ENCODE measurements at regions not wholly inside any gene's neighbourhood (a gene's known extent, or its start where the extent isn't known, plus 50 kb on each side); places are given as distances from the start of the nearest gene placed in this dataset.
A peak's percentile ranks its signal among the peaks of the same experiment; 100 is the strongest.
"Not testable (repeated sequence)": the region's sequence is repeated elsewhere in the genome, so short reads cannot be mapped to it uniquely, and the experiment has no call there.

DNA sequence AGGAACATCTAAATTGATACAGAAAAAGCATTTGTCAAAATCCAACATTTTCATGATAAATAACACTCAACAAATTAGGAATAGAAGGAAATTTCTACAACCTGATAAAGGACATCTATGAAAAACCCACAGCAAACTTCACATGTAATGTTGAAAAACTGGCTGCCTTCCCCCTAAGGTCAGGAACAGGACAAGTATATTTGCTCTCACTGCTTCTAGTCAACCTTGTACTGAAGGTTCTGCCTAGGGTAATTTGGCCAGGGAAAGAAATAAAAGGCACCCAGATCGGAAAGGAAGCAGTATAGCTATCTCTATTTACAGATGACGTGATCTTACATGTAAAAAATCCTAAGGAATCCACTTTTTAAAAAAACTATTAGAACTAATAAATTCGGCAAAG, 97.1 kb upstream of the USP9X start:
- H3K4me3 ChIP-seq (ENCODE audit: low read length), result no peak overlapping the region
- peaks cover 4% of the 10 kb centered on the region for H3K4me1 ChIP-seq (ENCODE audit: control insufficient read depth, insufficient read depth, low read length)
- H3K27ac ChIP-seq (ENCODE audit: low read length), result no peak overlapping the region
- H3K36me3 ChIP-seq (ENCODE audit: control insufficient read depth, insufficient read depth, low read length), result no peaks in the 10 kb centered on the region
- H3K9me3 ChIP-seq (ENCODE audit: control insufficient read depth, low read depth, low read length), result no peaks in the 10 kb centered on the region
- no peaks in the 10 kb centered on the region for H3K27me3 ChIP-seq (ENCODE audit: control insufficient read depth, insufficient read depth, low read length)
- DNase-seq, result no peak
- no CpG with 5 or more reads among the region's 3 CpGs for WGBS (ENCODE audit: insufficient coverage, low lambda C conversion rate)

- H3K36me3 ChIP-seq (ENCODE audit: control insufficient read depth, insufficient read depth, low read length); H3K9me3 ChIP-seq (ENCODE audit: control insufficient read depth, low read depth, low read length); H3K27me3 ChIP-seq (ENCODE audit: control insufficient read depth, insufficient read depth, low read length); DNase-seq; H3K4me3 ChIP-seq (ENCODE audit: low read length); H3K4me1 ChIP-seq (ENCODE audit: control insufficient read depth, insufficient read depth, low read length); H3K27ac ChIP-seq (ENCODE audit: low read length): not testable (repeated sequence)
- WGBS (ENCODE audit: insufficient coverage, low lambda C conversion rate), result no CpG with 5 or more reads among the region's 2 CpGs
These were observed 91.8 kb upstream of the USP9X start for GRCh38 chrX:40993395-40993794.

GRCh38 chrX:40996886-40997530, 88.2 kb upstream of the USP9X start:
- no peaks in the 10 kb centered on the region for H3K27me3 ChIP-seq (ENCODE audit: control insufficient read depth, insufficient read depth, low read length)
- H3K4me1 ChIP-seq (ENCODE audit: control insufficient read depth, insufficient read depth, low read length), result no peaks in the 10 kb centered on the region
- H3K27ac ChIP-seq (ENCODE audit: low read length), result no peak overlapping the region
- no peaks in the 10 kb centered on the region for H3K36me3 ChIP-seq (ENCODE audit: control insufficient read depth, insufficient read depth, low read length)
- peak overlapping the region; percentile 5 for H3K4me3 ChIP-seq (ENCODE audit: low read length)
- no peaks in the 10 kb centered on the region for H3K9me3 ChIP-seq (ENCODE audit: control insufficient read depth, low read depth, low read length)
- peak; percentile 51 to 77 for DNase-seq
- WGBS (ENCODE audit: insufficient coverage, low lambda C conversion rate), result no CpG with 5 or more reads among the region's 3 CpGs

- no peaks in the 10 kb centered on the region for H3K36me3 ChIP-seq (ENCODE audit: control insufficient read depth, insufficient read depth, low read length)
These were observed 87.1 kb upstream of the USP9X start for GRCh38 chrX:40998123-40998522.

DNA sequence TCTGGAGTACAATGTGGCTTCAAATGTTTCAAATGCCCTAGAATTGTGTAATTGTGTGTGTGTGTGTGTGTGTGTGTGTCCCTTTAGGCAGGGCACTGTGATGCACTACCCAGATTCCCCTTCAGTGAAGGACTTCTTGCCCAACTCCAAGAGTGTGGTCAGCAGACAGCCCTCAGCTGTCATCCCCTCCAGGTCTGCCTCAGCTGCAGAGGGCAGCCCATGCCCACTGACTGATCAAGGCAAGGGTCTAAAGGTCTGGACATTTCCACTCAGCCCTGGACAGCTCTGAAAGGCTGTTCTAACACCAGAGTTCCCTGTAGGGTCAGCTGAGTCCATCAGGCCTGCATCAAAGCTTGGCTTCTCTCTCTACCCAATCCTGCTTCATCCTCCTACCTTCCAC, 83.9 kb upstream of the USP9X start:
- Histone ChIP-seq H3K4me3 (ENCODE audit: low read length) (no peak overlapping the region), H3K36me3 (ENCODE audit: control insufficient read depth, insufficient read depth, low read length) (no peaks in the 10 kb centered on the region), H3K27ac (ENCODE audit: low read length) (peak overlapping the region; percentile 39), H3K27me3 (ENCODE audit: control insufficient read depth, insufficient read depth, low read length) (no peaks in the 10 kb centered on the region), H3K9me3 (ENCODE audit: control insufficient read depth, low read depth, low read length) (no peaks in the 10 kb centered on the region), H3K4me1 (ENCODE audit: control insufficient read depth, insufficient read depth, low read length) (peaks cover 7% of the 10 kb centered on the region)
- DNase-seq, result peak; percentile 5 to 12

More at GRCh38 chrX:40998123-40998522, 87.1 kb upstream of the USP9X start:
- no CpG with 5 or more reads among the region's 5 CpGs for WGBS (ENCODE audit: insufficient coverage, low lambda C conversion rate)
- Histone ChIP-seq H3K9me3 (ENCODE audit: control insufficient read depth, low read depth, low read length) (no peaks in the 10 kb centered on the region), H3K4me1 (ENCODE audit: control insufficient read depth, insufficient read depth, low read length) (peaks cover 7% of the 10 kb centered on the region), H3K4me3 (ENCODE audit: low read length) (no peak overlapping the region), H3K27me3 (ENCODE audit: control insufficient read depth, insufficient read depth, low read length) (no peaks in the 10 kb centered on the region), H3K27ac (ENCODE audit: low read length) (no peak overlapping the region)
- DNase-seq, result no peak

DNA sequence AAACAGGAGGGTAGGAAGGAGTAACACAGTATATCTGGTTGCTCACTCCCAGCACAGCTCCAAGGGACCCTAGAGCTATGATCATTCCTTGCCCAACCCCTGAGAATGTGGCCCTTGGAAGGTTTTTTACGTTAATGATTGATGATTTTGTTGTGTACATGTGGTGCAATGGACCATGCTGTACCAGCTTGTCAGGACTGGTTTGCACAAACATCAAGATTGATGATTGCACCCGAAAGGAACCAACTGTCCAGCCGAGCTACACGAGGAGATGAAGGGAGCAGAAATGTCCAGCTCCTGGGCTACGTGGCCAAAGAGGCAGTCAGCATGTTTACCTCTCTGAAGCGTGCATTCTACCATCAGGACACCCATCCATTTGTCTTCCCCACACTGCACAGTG, 83.2 kb upstream of the USP9X start:
- peak overlapping the region; percentile 39 for H3K27ac ChIP-seq (ENCODE audit: low read length)
- WGBS (ENCODE audit: insufficient coverage, low lambda C conversion rate), result no CpG with 5 or more reads among the region's 6 CpGs
- no peak overlapping the region for H3K4me3 ChIP-seq (ENCODE audit: low read length)
- no peaks in the 10 kb centered on the region for H3K36me3 ChIP-seq (ENCODE audit: control insufficient read depth, insufficient read depth, low read length)
- H3K4me1 ChIP-seq (ENCODE audit: control insufficient read depth, insufficient read depth, low read length), result peaks cover 7% of the 10 kb centered on the region
- DNase-seq, result peak; percentile 49 to 65
- no peaks in the 10 kb centered on the region for H3K9me3 ChIP-seq (ENCODE audit: control insufficient read depth, low read depth, low read length)
- H3K27me3 ChIP-seq (ENCODE audit: control insufficient read depth, insufficient read depth, low read length), result no peaks in the 10 kb centered on the region

DNA sequence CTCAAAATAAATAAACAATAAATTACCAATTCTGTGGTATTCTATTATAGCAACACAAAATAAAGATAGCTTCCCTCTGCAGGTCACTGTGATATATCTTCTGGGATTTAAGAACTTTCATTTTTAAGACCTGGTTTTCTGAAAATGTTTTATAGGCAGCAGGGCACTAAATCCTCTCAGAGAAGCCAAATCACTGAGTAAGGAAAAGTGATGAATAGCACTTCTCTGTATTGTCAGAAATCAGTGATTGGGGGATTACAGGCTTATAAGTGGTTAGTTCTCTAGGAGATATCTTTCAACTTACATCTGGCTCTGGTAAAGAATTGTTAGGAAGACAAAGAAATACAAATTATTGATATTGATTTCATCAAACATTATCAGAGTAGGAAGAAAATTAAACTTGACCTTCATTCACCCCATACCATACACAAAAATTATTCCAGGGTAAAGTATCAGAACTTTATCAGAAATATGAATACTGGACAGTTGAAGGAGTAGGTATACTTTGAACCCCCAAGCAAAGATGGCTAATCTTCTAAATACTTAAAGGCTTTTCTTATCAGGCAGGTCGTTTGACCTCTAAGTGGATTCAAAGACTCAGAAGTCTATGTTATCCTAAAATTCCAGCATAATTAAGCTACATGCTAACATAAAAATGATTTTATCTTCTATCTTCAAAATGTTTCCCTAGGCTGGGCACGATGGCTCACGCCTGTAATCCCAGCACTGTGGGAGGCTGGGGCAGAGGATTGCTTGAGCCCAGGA, 81.6 kb upstream of the USP9X start:
- Histone ChIP-seq H3K4me1 (ENCODE audit: control insufficient read depth, insufficient read depth, low read length) (peaks cover 7% of the 10 kb centered on the region), H3K27ac (ENCODE audit: low read length) (no peak overlapping the region), H3K9me3 (ENCODE audit: control insufficient read depth, low read depth, low read length) (no peaks in the 10 kb centered on the region), H3K4me3 (ENCODE audit: low read length) (no peak overlapping the region), H3K27me3 (ENCODE audit: control insufficient read depth, insufficient read depth, low read length) (no peaks in the 10 kb centered on the region), H3K36me3 (ENCODE audit: control insufficient read depth, insufficient read depth, low read length) (no peaks in the 10 kb centered on the region)
- no peak for DNase-seq
- no CpG with 5 or more reads among the region's 3 CpGs for WGBS (ENCODE audit: insufficient coverage, low lambda C conversion rate)

- WGBS (ENCODE audit: insufficient coverage, low lambda C conversion rate), result no CpG with 5 or more reads among the region's 3 CpGs
- Histone ChIP-seq H3K27me3 (ENCODE audit: control insufficient read depth, insufficient read depth, low read length) (no peaks in the 10 kb centered on the region), H3K36me3 (ENCODE audit: control insufficient read depth, insufficient read depth, low read length) (no peaks in the 10 kb centered on the region), H3K4me3 (ENCODE audit: low read length) (no peak overlapping the region), H3K9me3 (ENCODE audit: control insufficient read depth, low read depth, low read length) (no peaks in the 10 kb centered on the region), H3K27ac (ENCODE audit: low read length) (no peak overlapping the region), H3K4me1 (ENCODE audit: control insufficient read depth, insufficient read depth, low read length) (peaks cover 10% of the 10 kb centered on the region)
- no peak for DNase-seq
These were observed 79.7 kb upstream of the USP9X start for GRCh38 chrX:41005445-41005992.

DNA sequence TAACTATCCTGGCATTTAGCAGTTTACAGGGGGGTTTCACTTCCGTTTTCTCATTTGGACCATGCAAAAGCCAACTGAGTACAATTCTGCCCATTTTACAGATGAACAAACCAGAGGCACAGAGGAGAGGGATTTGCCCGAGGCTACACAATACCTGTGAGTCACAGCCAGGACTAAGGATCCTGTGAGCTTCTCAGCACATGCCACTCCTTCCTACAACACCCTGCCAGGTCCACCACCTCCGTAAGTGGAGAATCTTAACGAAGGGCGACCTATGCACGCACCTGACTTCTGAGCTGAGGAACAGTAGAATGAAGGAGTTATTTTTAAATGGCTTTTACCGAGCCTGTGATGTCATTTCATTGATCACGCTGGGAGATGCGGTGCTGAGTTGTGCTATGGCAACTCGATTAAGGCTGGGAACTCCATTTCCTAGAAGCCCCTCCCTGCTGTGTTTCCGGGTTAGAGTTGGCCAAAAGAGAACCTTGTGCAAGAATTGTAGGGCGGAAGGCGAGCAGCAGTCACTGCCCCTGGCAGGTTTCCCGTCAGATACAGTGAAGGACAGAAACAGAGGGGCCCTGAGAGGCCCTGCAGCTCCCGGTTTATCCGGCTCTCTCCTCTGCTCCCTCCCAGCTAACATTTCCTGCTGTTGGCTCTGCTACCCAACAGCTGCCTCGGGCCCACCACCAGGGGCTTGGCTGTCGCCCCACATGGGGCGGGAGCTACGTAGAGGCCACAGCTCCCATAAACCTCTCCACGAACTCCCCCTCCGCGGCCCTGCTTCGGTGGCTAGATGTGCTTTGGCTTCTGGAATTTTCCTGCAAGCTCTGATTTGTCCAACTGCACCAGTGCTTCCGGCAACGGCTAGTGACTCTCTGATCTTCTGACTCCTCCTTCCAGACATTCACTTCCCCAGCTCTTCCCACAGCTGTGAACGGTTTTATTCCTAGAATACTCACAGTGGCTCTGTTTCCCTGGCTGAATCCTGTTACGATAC, 75.1 kb upstream of the USP9X start:
- WGBS (ENCODE audit: insufficient coverage, low lambda C conversion rate), result no CpG with 5 or more reads among the region's 28 CpGs
- Histone ChIP-seq H3K9me3 (ENCODE audit: control insufficient read depth, low read depth, low read length) (no peaks in the 10 kb centered on the region), H3K4me1 (ENCODE audit: control insufficient read depth, insufficient read depth, low read length) (peaks cover 10% of the 10 kb centered on the region), H3K4me3 (ENCODE audit: low read length) (peak overlapping the region; percentile 41), H3K36me3 (ENCODE audit: control insufficient read depth, insufficient read depth, low read length) (no peaks in the 10 kb centered on the region), H3K27me3 (ENCODE audit: control insufficient read depth, insufficient read depth, low read length) (no peaks in the 10 kb centered on the region), H3K27ac (ENCODE audit: low read length) (peak overlapping the region; percentile 97)
- peak; percentile 75 to 86 for DNase-seq

DNA sequence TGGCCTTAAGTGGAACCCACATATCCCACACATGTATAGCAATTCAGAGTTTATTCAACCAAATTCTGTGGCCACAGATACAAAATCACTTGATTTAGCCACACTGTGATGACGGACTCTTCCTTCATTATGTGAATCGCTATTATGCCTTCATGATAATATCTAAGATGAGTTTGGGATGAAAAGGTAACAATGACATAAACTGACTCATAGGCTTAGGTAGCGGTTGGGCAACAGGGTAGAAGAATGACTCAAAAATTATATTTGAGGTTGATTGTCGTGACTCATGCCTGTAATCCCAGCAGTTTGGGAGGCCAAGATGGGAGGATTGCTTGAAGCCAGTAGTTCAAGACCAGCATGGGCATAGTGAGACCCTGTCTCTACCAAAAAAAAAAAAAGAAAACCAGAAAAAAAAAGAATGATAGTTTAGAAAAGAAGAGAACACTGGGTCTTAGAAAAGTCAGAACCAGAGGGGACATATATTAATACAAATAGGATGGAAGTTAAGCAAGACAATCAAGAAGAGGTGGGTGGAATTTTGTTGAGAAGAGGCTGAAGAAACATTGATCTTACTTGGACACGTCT, 70.4 kb upstream of the USP9X start:
- no peaks in the 10 kb centered on the region for H3K27me3 ChIP-seq (ENCODE audit: control insufficient read depth, insufficient read depth, low read length)
- WGBS (ENCODE audit: insufficient coverage, low lambda C conversion rate), result no CpG with 5 or more reads among the region's 5 CpGs
- no peak for DNase-seq
- no peak overlapping the region for H3K27ac ChIP-seq (ENCODE audit: low read length)
- H3K4me3 ChIP-seq (ENCODE audit: low read length), result no peak overlapping the region
- peaks cover 9% of the 10 kb centered on the region for H3K4me1 ChIP-seq (ENCODE audit: control insufficient read depth, insufficient read depth, low read length)
- no peaks in the 10 kb centered on the region for H3K36me3 ChIP-seq (ENCODE audit: control insufficient read depth, insufficient read depth, low read length)
- H3K9me3 ChIP-seq (ENCODE audit: control insufficient read depth, low read depth, low read length), result no peaks in the 10 kb centered on the region
